HG03280 (cell line): ENCODE measurements at regions not wholly inside any gene's neighbourhood (a gene's known extent, or its start where the extent isn't known, plus 50 kb on each side); places are given as distances from the start of the nearest gene placed in this dataset.
"Not testable (repeated sequence)": the region's sequence is repeated elsewhere in the genome, so short reads cannot be mapped to it uniquely, and the experiment has no call there.

Experiments
- ATAC-seq: cut with Tn5 transposase; IDR thresholded peaks from one replicate; pipeline ENCODE4 v1.9.1; 2021; ENCODE audit warnings: mild to moderate bottlenecking, moderate library complexity; ENCODE audit not compliant: unreplicated experiment

GRCh38 chr12:124159655-124160054, 135.2 kb upstream of the RFLNA start:
- ATAC-seq = no peak

GRCh38 chr12:124160097-124160756, 134.7 kb upstream of the RFLNA start:
- no peak for ATAC-seq

GRCh38 chr12:124161402-124161801, 133.5 kb upstream of the RFLNA start:
- ATAC-seq = not testable (repeated sequence)

GRCh38 chr12:124162151-124163110, 132.5 kb upstream of the RFLNA start:
- no peak for ATAC-seq

- ATAC-seq = no peak
Measured at GRCh38 chr12:124165695-124166094, 129.2 kb upstream of the RFLNA start.

- ATAC-seq = no peak
Measured at GRCh38 chr12:124167141-124167540, 127.8 kb upstream of the RFLNA start.

GRCh38 chr12:124168016-124168786, 126.7 kb upstream of the RFLNA start:
- no peak for ATAC-seq

GRCh38 chr12:124169577-124170284, 125.2 kb upstream of the RFLNA start:
- ATAC-seq = no peak

GRCh38 chr12:124170760-124171159, 124.1 kb upstream of the RFLNA start:
- ATAC-seq = no peak

GRCh38 chr12:124171231-124171979, 123.5 kb upstream of the RFLNA start:
- no peak for ATAC-seq

- ATAC-seq = no peak
Measured at GRCh38 chr12:124172636-124173035, 122.3 kb upstream of the RFLNA start.

- no peak for ATAC-seq
Measured at GRCh38 chr12:124173692-124174091, 121.2 kb upstream of the RFLNA start.

GRCh38 chr12:124174451-124175348, 120.2 kb upstream of the RFLNA start:
- ATAC-seq = no peak

GRCh38 chr12:124175704-124176103, 119.2 kb upstream of the RFLNA start:
- no peak for ATAC-seq

- no peak for ATAC-seq
Measured at GRCh38 chr12:124177276-124177950, 117.5 kb upstream of the RFLNA start.

- no peak for ATAC-seq
Measured at GRCh38 chr12:124177951-124178316, 117.0 kb upstream of the RFLNA start.

- no peak for ATAC-seq
Measured at GRCh38 chr12:124179936-124180607, 114.8 kb upstream of the RFLNA start.

- no peak for ATAC-seq
Measured at GRCh38 chr12:124183172-124183571, 111.7 kb upstream of the RFLNA start.
